HFFc6 (cell line): ENCODE measurements at regions not wholly inside any gene's neighbourhood (a gene's known extent, or its start where the extent isn't known, plus 50 kb on each side); places are given as distances from the start of the nearest gene placed in this dataset.

Experiments used
- DNase-seq: peaks from one replicate; pipeline ENCODE4 v3.0.0-alpha.2; 2018
- H3K27ac Mint-ChIP-seq: 2 replicates; pipeline ENCODE4 v1.8.0; 2020; ENCODE audit warnings: mild to moderate bottlenecking, mixed read lengths
- H3K27me3 Mint-ChIP-seq: 2 replicates; pipeline ENCODE4 v1.8.0; 2021; ENCODE audit warnings: mild to moderate bottlenecking, moderate library complexity, mixed read lengths; ENCODE audit not compliant: insufficient read depth
- H3K36me3 Mint-ChIP-seq: 2 replicates; pipeline ENCODE4 v1.8.0; 2021; ENCODE audit warnings: low read depth, mixed read lengths
- H3K4me1 Mint-ChIP-seq: 2 replicates; pipeline ENCODE4 v1.8.0; 2020; ENCODE audit warnings: low read depth, mixed read lengths
- H3K4me3 Mint-ChIP-seq: 2 replicates; pipeline ENCODE4 v1.8.0; 2020; ENCODE audit warnings: mild to moderate bottlenecking, moderate library complexity, mixed read lengths
- H3K9me3 Mint-ChIP-seq: 2 replicates; pipeline ENCODE4 v1.8.0; 2020; ENCODE audit warnings: mild to moderate bottlenecking, mixed read lengths
- CTCF ChIP-seq: fragments of 200-600 bp; sonication (generic); IDR thresholded peaks from 2 replicates; pipeline ENCODE4 v1.5.0; 2021; ENCODE audit warnings: antibody characterized with exemption, mild to moderate bottlenecking

- H3K27ac Mint-ChIP-seq = no peak overlapping the region
- H3K9me3 Mint-ChIP-seq = no peaks in the 10 kb centered on the region
- H3K4me1 Mint-ChIP-seq = peaks cover 4% of the 10 kb centered on the region; the same call in 1 of the 2 replicates
- TF ChIP-seq CTCF = no peak
- no peaks in the 10 kb centered on the region for H3K36me3 Mint-ChIP-seq
- no peak for DNase-seq
- H3K4me3 Mint-ChIP-seq = no peak overlapping the region
- peaks cover 8% of the 10 kb centered on the region; the same call in 1 of the 2 replicates for H3K27me3 Mint-ChIP-seq
Measured at GRCh38 chr2:174691201-174691779, 73.0 kb downstream of the CHRNA1 start.

GRCh38 chr2:174690026-174690425, 74.2 kb downstream of the CHRNA1 start:
- H3K4me1 Mint-ChIP-seq = peaks cover 4% of the 10 kb centered on the region; the same call in 1 of the 2 replicates
- no peak overlapping the region for H3K4me3 Mint-ChIP-seq
- H3K27ac Mint-ChIP-seq = no peak overlapping the region
- no peak for DNase-seq
- no peak for TF ChIP-seq CTCF
- peaks cover 8% of the 10 kb centered on the region; the same call in 1 of the 2 replicates for H3K27me3 Mint-ChIP-seq
- no peaks in the 10 kb centered on the region for H3K36me3 Mint-ChIP-seq
- H3K9me3 Mint-ChIP-seq = no peaks in the 10 kb centered on the region

GRCh38 chr2:174688079-174688478, 76.2 kb downstream of the CHRNA1 start:
- TF ChIP-seq CTCF = peak; percentile 82
- Mint-ChIP-seq H3K9me3 (no peaks in the 10 kb centered on the region), H3K4me1 (peaks cover 17% of the 10 kb centered on the region), H3K4me3 (no peak overlapping the region), H3K27me3 (no peaks in the 10 kb centered on the region; the same call in 1 of the 2 replicates), H3K36me3 (no peaks in the 10 kb centered on the region), H3K27ac (no peak overlapping the region)
- peak; percentile 63 for DNase-seq

GRCh38 chr2:174686430-174686829, 77.8 kb downstream of the CHRNA1 start:
- TF ChIP-seq CTCF = no peak
- Mint-ChIP-seq H3K9me3 (no peaks in the 10 kb centered on the region), H3K4me1 (peaks cover 24% of the 10 kb centered on the region), H3K36me3 (no peaks in the 10 kb centered on the region), H3K27ac (no peak overlapping the region), H3K27me3 (peaks cover 1% of the 10 kb centered on the region), H3K4me3 (no peak overlapping the region)
- no peak for DNase-seq

GRCh38 chr2:174683392-174683759, 80.9 kb downstream of the CHRNA1 start:
- peaks cover 1% of the 10 kb centered on the region for H3K27me3 Mint-ChIP-seq
- H3K27ac Mint-ChIP-seq = peak overlapping the region; percentile 84
- H3K9me3 Mint-ChIP-seq = no peaks in the 10 kb centered on the region
- H3K4me3 Mint-ChIP-seq = peak overlapping the region; percentile 87
- H3K4me1 Mint-ChIP-seq = peaks cover 48% of the 10 kb centered on the region
- DNase-seq = peak; percentile 52
- peaks cover 7% of the 10 kb centered on the region; the same call in 1 of the 2 replicates for H3K36me3 Mint-ChIP-seq
- peak; percentile 51 for TF ChIP-seq CTCF
